WTC11 (cell line): ENCODE measurements at regions not wholly inside any gene's neighbourhood (a gene's known extent, or its start where the extent isn't known, plus 50 kb on each side); places are given as distances from the start of the nearest gene placed in this dataset.

Source experiments
- ATAC-seq: fragments of 200-7000 bp; cut with Tn5 transposase; 2 replicates; pipeline ENCODE4 v1.10.0; 2021; ENCODE audit warnings: mild to moderate bottlenecking, moderate library complexity
- CTCF ChIA-PET: fragments of 300-600 bp; sonication (Branson Sonifier 250); formaldehyde crosslinking; loops from one replicate; lab custom pipeline; 2021; ENCODE audit warnings: antibody characterized with exemption; lab: Charles Lee
- POLR2A ChIA-PET: fragments of 350-600 bp; sonication (Branson Sonifier 250); formaldehyde crosslinking; loops from one replicate; lab custom pipeline; 2021; ENCODE audit warnings: antibody characterized with exemption; lab: Charles Lee
- DNase-seq: peaks from one replicate; pipeline ENCODE4 v3.0.0; 2021; ENCODE audit warnings: low spot score
- H3K27ac Mint-ChIP-seq: 2 replicates; pipeline ENCODE4 v1.8.0; 2021; ENCODE audit warnings: mixed read lengths
- H3K27me3 Mint-ChIP-seq: 2 replicates; pipeline ENCODE4 v1.8.0; 2021; ENCODE audit warnings: low read depth, mild to moderate bottlenecking, moderate library complexity, mixed read lengths
- H3K36me3 Mint-ChIP-seq: 2 replicates; pipeline ENCODE4 v1.8.0; 2021; ENCODE audit warnings: mixed read lengths
- H3K4me1 Mint-ChIP-seq: 2 replicates; pipeline ENCODE4 v1.8.0; 2022; ENCODE audit warnings: mixed read lengths
- H3K4me3 Mint-ChIP-seq: 2 replicates; pipeline ENCODE4 v1.8.0; 2021; ENCODE audit warnings: mild to moderate bottlenecking, moderate library complexity, mixed read lengths
- H3K9me3 Mint-ChIP-seq: 2 replicates; pipeline ENCODE4 v1.8.0; 2021; ENCODE audit warnings: mixed read lengths
- CBFB ChIP-seq: sonication (generic); formaldehyde crosslinking; IDR thresholded peaks from 2 replicates; pipeline ENCODE4 v1.8.1; 2022; ENCODE audit warnings: mild to moderate bottlenecking, low read depth, missing genetic modification reagents
- CREB1 ChIP-seq: sonication (generic); formaldehyde crosslinking; IDR thresholded peaks from 2 replicates; pipeline ENCODE4 v1.8.0; 2023; ENCODE audit warnings: mild to moderate bottlenecking, missing genetic modification reagents
- EMX1 ChIP-seq: fragments of 250-450 bp; sonication (Bioruptor Pico); IDR thresholded peaks from 2 replicates; pipeline ENCODE4 v1.8.0; 2021; ENCODE audit warnings: mild to moderate bottlenecking
- GRHL2 ChIP-seq: fragments of 250-450 bp; sonication (Bioruptor Pico); IDR thresholded peaks from 2 replicates; pipeline ENCODE4 v1.8.0; 2022; ENCODE audit warnings: mild to moderate bottlenecking, moderate library complexity; ENCODE audit not compliant: insufficient replicate concordance, severe bottlenecking
- HMGA2 ChIP-seq: fragments of 250-450 bp; sonication (Bioruptor Pico); IDR thresholded peaks from 2 replicates; pipeline ENCODE4 v1.4.0; 2021; ENCODE audit warnings: mild to moderate bottlenecking, moderate library complexity
- HMGXB4 ChIP-seq: sonication (generic); formaldehyde crosslinking; IDR thresholded peaks from 2 replicates; pipeline ENCODE4 v1.8.1; 2023; ENCODE audit warnings: mild to moderate bottlenecking, moderate library complexity, missing genetic modification reagents
- MAX ChIP-seq: sonication (generic); formaldehyde crosslinking; IDR thresholded peaks from 2 replicates; pipeline ENCODE4 v1.8.0; 2022; ENCODE audit warnings: mild to moderate bottlenecking, missing genetic modification reagents
- MXD4 ChIP-seq: fragments of 250-450 bp; sonication (Bioruptor Pico); IDR thresholded peaks from 2 replicates; pipeline ENCODE4 v1.8.0; 2021; ENCODE audit warnings: mild to moderate bottlenecking, moderate library complexity, borderline replicate concordance
- NFYB ChIP-seq: sonication (generic); formaldehyde crosslinking; conservative IDR thresholded peaks from 2 replicates; pipeline ENCODE4 v1.8.0; 2022; ENCODE audit warnings: low read depth, missing genetic modification reagents
- TCF7 ChIP-seq: sonication (generic); formaldehyde crosslinking; IDR thresholded peaks from 2 replicates; pipeline ENCODE4 v1.8.0; 2022; ENCODE audit warnings: mild to moderate bottlenecking, low read depth, missing genetic modification reagents, moderate library complexity
- ZNF138 ChIP-seq: sonication (generic); formaldehyde crosslinking; conservative IDR thresholded peaks from 2 replicates; pipeline ENCODE4 v1.8.1; 2022; ENCODE audit warnings: mild to moderate bottlenecking, moderate library complexity, missing genetic modification reagents
- ZNF423 ChIP-seq: fragments of 250-450 bp; sonication (Bioruptor Pico); IDR thresholded peaks from 2 replicates; pipeline ENCODE4 v2.1.2; 2022; ENCODE audit warnings: mild to moderate bottlenecking, moderate library complexity
- TF ChIP-seq, protein P1 (sequence below): sonication (generic); formaldehyde crosslinking; IDR thresholded peaks from 2 replicates; pipeline ENCODE4 v1.8.1; 2023; ENCODE audit warnings: mild to moderate bottlenecking, missing genetic modification reagents
- TF ChIP-seq, protein P2 (sequence below): sonication (generic); formaldehyde crosslinking; conservative IDR thresholded peaks from 2 replicates; pipeline ENCODE4 v1.8.1; 2022; ENCODE audit warnings: mild to moderate bottlenecking, missing genetic modification reagents
- TF ChIP-seq, protein P3 (sequence below): sonication (generic); formaldehyde crosslinking; IDR thresholded peaks from 2 replicates; pipeline ENCODE4 v1.8.1; 2023; ENCODE audit warnings: mild to moderate bottlenecking, missing genetic modification reagents
- TF ChIP-seq, protein P4 (sequence below): fragments of 200-600 bp; IDR thresholded peaks from 2 replicates; pipeline ENCODE4 v1.8.0; 2022; ENCODE audit warnings: antibody characterized with exemption
- TF ChIP-seq, protein P5 (sequence below): sonication (generic); formaldehyde crosslinking; IDR thresholded peaks from 2 replicates; pipeline ENCODE4 v1.8.0; 2023; ENCODE audit warnings: missing genetic modification reagents

GRCh38 chr20:56995149-56995548 is 271.3 kb downstream of the BMP7 start:
- Mint-ChIP-seq H3K27me3 (peaks cover 6% of the 10 kb centered on the region), H3K4me3 (no peak overlapping the region), H3K9me3 (peaks cover 21% of the 10 kb centered on the region)
- TF ChIP-seq, protein P1, sequence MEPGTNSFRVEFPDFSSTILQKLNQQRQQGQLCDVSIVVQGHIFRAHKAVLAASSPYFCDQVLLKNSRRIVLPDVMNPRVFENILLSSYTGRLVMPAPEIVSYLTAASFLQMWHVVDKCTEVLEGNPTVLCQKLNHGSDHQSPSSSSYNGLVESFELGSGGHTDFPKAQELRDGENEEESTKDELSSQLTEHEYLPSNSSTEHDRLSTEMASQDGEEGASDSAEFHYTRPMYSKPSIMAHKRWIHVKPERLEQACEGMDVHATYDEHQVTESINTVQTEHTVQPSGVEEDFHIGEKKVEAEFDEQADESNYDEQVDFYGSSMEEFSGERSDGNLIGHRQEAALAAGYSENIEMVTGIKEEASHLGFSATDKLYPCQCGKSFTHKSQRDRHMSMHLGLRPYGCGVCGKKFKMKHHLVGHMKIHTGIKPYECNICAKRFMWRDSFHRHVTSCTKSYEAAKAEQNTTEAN (CRISPR knock-in tag) = no peak
- no peak for TF ChIP-seq HMGA2 (CRISPR knock-in tag)
- TF ChIP-seq NFYB (CRISPR knock-in tag) = no peak
- TF ChIP-seq, all 79 proteins: peak for 0
- POLR2A ChIA-PET = no interaction called here
- DNase-seq = no peak
- CTCF ChIA-PET = interaction anchor here (0.8 to 2.6 kb wide), 17 partner anchors 9 to 445 kb away, joined by 3 to 13 read pairs (median 4); no protein-coding TSS in a partner anchor
- H3K4me1 Mint-ChIP-seq = no peaks in the 10 kb centered on the region
- H3K36me3 Mint-ChIP-seq = peaks cover 17% of the 10 kb centered on the region
- ATAC-seq = no peak
- H3K27ac Mint-ChIP-seq = no peak overlapping the region

DNA sequence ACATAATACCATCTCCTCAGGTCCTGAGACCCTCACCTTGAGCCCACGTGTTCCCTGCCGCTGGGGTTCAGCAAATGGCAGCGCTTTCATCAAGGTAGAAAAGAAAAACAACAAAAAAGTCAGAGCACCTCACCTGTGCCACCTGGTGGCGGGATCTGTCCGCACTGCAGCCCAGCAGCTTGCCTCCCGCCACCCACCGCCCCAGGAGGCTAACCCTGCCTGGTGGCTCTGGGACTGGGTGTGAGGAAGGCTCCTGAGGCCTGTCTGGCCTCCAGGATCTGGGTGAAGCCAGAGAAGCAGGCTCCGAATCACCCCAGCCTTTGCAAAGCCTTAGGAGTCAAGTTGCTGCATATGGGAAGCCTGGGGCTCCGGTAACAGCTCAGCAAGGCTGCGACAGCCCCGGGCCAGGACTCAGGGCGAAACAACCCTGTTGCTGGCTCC is 270.8 kb downstream of the BMP7 start:
- Mint-ChIP-seq H3K27ac (no peak overlapping the region), H3K9me3 (peaks cover 21% of the 10 kb centered on the region), H3K4me3 (no peak overlapping the region), H3K4me1 (no peaks in the 10 kb centered on the region), H3K36me3 (peaks cover 17% of the 10 kb centered on the region)
- CTCF ChIA-PET = interaction anchor here (0.7 to 2.6 kb wide), 20 partner anchors 9 to 445 kb away, joined by 3 to 13 read pairs (median 4); no protein-coding TSS in a partner anchor
- peak; percentile 95 for ATAC-seq
- POLR2A ChIA-PET = no interaction called here
- TF ChIP-seq HMGXB4 (CRISPR knock-in tag) (no peak), GRHL2 (CRISPR knock-in tag) (no peak), ZNF423 (peak; percentile 77), CREB1 (CRISPR knock-in tag) (no peak), MXD4 (CRISPR knock-in tag) (no peak), TCF7 (CRISPR knock-in tag) (no peak), EMX1 (CRISPR knock-in tag) (no peak), CBFB (CRISPR knock-in tag) (no peak), ZNF138 (no peak), MAX (CRISPR knock-in tag) (0 out of 2 replicates have a peak, but pooled peaks have one; percentile 41)
- TF ChIP-seq, protein P2, sequence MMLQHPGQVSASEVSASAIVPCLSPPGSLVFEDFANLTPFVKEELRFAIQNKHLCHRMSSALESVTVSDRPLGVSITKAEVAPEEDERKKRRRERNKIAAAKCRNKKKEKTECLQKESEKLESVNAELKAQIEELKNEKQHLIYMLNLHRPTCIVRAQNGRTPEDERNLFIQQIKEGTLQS (CRISPR knock-in tag) = no peak
- TF ChIP-seq, protein P3, sequence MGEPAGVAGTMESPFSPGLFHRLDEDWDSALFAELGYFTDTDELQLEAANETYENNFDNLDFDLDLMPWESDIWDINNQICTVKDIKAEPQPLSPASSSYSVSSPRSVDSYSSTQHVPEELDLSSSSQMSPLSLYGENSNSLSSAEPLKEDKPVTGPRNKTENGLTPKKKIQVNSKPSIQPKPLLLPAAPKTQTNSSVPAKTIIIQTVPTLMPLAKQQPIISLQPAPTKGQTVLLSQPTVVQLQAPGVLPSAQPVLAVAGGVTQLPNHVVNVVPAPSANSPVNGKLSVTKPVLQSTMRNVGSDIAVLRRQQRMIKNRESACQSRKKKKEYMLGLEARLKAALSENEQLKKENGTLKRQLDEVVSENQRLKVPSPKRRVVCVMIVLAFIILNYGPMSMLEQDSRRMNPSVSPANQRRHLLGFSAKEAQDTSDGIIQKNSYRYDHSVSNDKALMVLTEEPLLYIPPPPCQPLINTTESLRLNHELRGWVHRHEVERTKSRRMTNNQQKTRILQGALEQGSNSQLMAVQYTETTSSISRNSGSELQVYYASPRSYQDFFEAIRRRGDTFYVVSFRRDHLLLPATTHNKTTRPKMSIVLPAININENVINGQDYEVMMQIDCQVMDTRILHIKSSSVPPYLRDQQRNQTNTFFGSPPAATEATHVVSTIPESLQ (CRISPR knock-in tag) = no peak
- TF ChIP-seq, protein P4, sequence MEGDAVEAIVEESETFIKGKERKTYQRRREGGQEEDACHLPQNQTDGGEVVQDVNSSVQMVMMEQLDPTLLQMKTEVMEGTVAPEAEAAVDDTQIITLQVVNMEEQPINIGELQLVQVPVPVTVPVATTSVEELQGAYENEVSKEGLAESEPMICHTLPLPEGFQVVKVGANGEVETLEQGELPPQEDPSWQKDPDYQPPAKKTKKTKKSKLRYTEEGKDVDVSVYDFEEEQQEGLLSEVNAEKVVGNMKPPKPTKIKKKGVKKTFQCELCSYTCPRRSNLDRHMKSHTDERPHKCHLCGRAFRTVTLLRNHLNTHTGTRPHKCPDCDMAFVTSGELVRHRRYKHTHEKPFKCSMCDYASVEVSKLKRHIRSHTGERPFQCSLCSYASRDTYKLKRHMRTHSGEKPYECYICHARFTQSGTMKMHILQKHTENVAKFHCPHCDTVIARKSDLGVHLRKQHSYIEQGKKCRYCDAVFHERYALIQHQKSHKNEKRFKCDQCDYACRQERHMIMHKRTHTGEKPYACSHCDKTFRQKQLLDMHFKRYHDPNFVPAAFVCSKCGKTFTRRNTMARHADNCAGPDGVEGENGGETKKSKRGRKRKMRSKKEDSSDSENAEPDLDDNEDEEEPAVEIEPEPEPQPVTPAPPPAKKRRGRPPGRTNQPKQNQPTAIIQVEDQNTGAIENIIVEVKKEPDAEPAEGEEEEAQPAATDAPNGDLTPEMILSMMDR = peak; percentile 70
- TF ChIP-seq, protein P5, sequence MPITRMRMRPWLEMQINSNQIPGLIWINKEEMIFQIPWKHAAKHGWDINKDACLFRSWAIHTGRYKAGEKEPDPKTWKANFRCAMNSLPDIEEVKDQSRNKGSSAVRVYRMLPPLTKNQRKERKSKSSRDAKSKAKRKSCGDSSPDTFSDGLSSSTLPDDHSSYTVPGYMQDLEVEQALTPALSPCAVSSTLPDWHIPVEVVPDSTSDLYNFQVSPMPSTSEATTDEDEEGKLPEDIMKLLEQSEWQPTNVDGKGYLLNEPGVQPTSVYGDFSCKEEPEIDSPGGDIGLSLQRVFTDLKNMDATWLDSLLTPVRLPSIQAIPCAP (CRISPR knock-in tag) = no peak
- TF ChIP-seq, all 79 proteins: peak for 3
- H3K27me3 Mint-ChIP-seq = peaks cover 6% of the 10 kb centered on the region
- peak; percentile 78 for DNase-seq
